ENCODE measurements at regions not wholly inside any gene's neighbourhood (a gene's known extent, or its start where the extent isn't known, plus 50 kb on each side); places are given as distances from the start of the nearest gene placed in this dataset.
A peak's percentile ranks its signal among the peaks of the same experiment; 100 is the strongest.
"Not testable (repeated sequence)": the region's sequence is repeated elsewhere in the genome, so short reads cannot be mapped to it uniquely, and the experiment has no call there.

DNA sequence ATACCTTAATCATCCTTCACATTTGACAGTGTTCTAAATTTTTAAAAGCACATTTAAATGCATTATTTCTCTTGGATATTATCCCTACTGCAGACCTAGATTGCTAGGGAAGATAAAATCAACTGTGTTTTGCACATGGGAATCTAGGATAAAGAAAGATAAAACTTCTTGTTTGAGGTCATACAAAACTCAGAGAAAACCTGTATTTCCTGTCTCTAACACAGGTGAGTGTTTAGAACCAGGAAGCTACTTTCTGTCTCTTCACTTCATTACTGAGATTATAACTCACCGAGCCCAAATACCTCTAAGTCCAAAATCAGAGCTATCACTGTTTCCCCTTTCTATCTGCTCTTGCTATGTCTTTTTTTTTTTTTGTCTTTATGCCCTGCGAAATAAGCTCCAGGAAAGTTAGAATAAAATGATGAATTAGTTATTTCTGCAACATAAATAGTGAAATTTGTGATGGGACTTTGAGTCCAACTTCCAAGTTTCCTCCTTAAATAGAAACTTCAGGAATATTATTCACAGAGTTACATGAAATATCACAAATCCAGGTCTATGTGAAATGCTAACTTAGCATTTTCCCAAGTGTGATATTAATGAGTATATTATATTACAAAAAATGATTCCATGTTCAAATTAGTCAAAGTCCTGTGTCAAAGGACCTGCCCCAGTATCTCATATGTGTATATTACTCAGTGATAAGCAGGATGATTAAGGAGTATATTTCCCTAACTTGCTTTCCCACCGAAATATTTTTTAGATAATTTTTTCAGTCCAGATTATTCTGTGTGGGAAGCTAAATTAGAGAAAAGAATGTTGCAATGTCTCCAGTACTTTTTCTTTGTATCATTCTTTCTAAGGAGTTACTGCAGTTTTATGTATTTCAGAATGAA, 226.4 kb downstream of the PLA2G4A start:
- no peak for DNase-seq (ENCODE audit: low spot score)
- no peak overlapping the region for H3K27ac ChIP-seq (ENCODE audit: poor library complexity, severe bottlenecking)

DNA sequence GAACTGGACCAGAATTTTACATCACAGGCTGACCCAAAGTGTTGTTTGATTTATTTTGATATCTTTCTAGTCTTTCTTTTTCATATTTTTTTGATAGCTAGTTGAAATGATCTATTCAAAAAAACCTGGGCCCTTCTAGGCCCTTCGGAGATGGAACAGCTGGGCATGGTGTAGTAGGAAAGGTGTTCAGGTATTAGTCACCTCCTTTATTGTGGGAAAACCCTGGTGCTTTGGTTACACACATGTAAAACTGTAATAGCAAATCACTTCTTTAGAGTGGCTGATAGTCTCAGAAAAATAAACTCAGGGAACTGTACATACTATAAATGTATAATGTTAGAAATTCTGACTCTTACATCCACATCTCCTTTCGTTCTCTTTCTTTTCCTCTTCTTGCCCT, 234.5 kb downstream of the PLA2G4A start:
- Histone ChIP-seq H3K36me3 (ENCODE audit: low read depth) (no peaks in the 10 kb centered on the region), H3K9me3 (ENCODE audit: severe bottlenecking) (no peaks in the 10 kb centered on the region), H3K4me1 (ENCODE audit: insufficient read depth, poor library complexity, severe bottlenecking) (no peaks in the 10 kb centered on the region), H3K4me3 (ENCODE audit: severe bottlenecking) (no peak overlapping the region), H3K27ac (ENCODE audit: poor library complexity, severe bottlenecking) (no peak overlapping the region), H3K27me3 (ENCODE audit: insufficient read depth, poor library complexity, severe bottlenecking) (no peaks in the 10 kb centered on the region)
- DNase-seq (ENCODE audit: low spot score) (no peak), ATAC-seq (ENCODE audit: low read depth) (no peak; the same call in 2 of the 3 replicates)
- TF ChIP-seq, protein P1, sequence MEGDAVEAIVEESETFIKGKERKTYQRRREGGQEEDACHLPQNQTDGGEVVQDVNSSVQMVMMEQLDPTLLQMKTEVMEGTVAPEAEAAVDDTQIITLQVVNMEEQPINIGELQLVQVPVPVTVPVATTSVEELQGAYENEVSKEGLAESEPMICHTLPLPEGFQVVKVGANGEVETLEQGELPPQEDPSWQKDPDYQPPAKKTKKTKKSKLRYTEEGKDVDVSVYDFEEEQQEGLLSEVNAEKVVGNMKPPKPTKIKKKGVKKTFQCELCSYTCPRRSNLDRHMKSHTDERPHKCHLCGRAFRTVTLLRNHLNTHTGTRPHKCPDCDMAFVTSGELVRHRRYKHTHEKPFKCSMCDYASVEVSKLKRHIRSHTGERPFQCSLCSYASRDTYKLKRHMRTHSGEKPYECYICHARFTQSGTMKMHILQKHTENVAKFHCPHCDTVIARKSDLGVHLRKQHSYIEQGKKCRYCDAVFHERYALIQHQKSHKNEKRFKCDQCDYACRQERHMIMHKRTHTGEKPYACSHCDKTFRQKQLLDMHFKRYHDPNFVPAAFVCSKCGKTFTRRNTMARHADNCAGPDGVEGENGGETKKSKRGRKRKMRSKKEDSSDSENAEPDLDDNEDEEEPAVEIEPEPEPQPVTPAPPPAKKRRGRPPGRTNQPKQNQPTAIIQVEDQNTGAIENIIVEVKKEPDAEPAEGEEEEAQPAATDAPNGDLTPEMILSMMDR (IDR thresholded peaks at IDR 0.05; ENCODE audit: poor library complexity, severe bottlenecking), result no peak

More for the DNA sequence above, 226.4 kb downstream of the PLA2G4A start:
- TF ChIP-seq, protein P1 (IDR thresholded peaks at IDR 0.05; ENCODE audit: poor library complexity, severe bottlenecking), result no peak
- no peaks in the 10 kb centered on the region for H3K4me1 ChIP-seq (ENCODE audit: insufficient read depth, poor library complexity, severe bottlenecking)
- H3K27me3 ChIP-seq (ENCODE audit: insufficient read depth, poor library complexity, severe bottlenecking), result no peaks in the 10 kb centered on the region
- H3K36me3 ChIP-seq (ENCODE audit: low read depth), result no peaks in the 10 kb centered on the region
- H3K9me3 ChIP-seq (ENCODE audit: severe bottlenecking), result no peaks in the 10 kb centered on the region
- no peak overlapping the region for H3K4me3 ChIP-seq (ENCODE audit: severe bottlenecking)
- no peak for ATAC-seq (ENCODE audit: low read depth)

DNA sequence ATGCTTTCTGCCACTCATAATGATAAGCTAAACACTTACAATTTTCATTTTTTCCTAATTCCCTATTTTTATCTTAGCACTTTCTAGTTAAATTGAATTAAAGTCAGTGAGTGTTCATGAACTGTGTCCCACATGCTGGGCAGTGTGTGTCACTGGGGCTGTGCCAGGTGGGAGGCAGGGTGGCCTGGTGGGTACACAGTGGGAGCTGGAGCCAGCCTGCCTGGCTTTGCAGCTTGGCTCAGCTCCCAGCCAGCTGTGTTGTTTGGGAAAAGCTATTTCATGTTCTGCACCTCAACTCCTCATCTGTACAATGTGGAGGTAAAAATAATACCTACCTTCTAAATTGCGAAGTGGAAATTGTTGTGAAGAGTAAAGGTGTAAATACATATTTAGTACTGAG, 238.4 kb downstream of the PLA2G4A start:
- no peaks in the 10 kb centered on the region for H3K4me1 ChIP-seq (ENCODE audit: insufficient read depth, poor library complexity, severe bottlenecking)
- ATAC-seq (ENCODE audit: low read depth), result no peak
- no peak for DNase-seq (ENCODE audit: low spot score)
- no peak overlapping the region for H3K4me3 ChIP-seq (ENCODE audit: severe bottlenecking)
- TF ChIP-seq, protein P1 (IDR thresholded peaks at IDR 0.05; ENCODE audit: poor library complexity, severe bottlenecking), result no peak
- H3K9me3 ChIP-seq (ENCODE audit: severe bottlenecking), result no peaks in the 10 kb centered on the region
- no peaks in the 10 kb centered on the region for H3K27me3 ChIP-seq (ENCODE audit: insufficient read depth, poor library complexity, severe bottlenecking)
- H3K36me3 ChIP-seq (ENCODE audit: low read depth), result no peaks in the 10 kb centered on the region
- H3K27ac ChIP-seq (ENCODE audit: poor library complexity, severe bottlenecking), result no peak overlapping the region

DNA sequence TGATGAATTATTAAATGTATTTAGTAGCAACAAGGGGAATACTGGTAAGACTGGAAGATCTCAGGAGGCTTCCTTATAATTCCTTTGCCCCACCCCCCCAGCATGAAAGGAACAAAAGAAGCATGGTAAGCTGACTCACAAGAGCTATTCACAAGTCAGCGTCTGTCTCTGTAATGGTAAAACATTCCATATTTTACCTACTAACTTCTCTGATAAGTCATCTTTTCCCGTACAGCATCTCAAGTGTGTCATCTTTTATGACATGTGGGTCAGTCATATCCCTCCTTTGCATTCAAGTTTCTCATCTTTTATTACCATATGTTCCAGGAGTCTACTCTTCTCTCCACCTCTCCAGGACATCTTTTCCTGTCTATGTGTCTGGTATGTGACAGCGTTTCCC, 241.3 kb downstream of the PLA2G4A start:
- no peak overlapping the region for H3K4me3 ChIP-seq (ENCODE audit: severe bottlenecking)
- H3K4me1 ChIP-seq (ENCODE audit: insufficient read depth, poor library complexity, severe bottlenecking), result no peaks in the 10 kb centered on the region
- H3K9me3 ChIP-seq (ENCODE audit: severe bottlenecking), result no peaks in the 10 kb centered on the region
- peak; percentile 78 for ATAC-seq (ENCODE audit: low read depth)
- TF ChIP-seq, protein P1 (IDR thresholded peaks at IDR 0.05; ENCODE audit: poor library complexity, severe bottlenecking), result no peak
- no peaks in the 10 kb centered on the region for H3K27me3 ChIP-seq (ENCODE audit: insufficient read depth, poor library complexity, severe bottlenecking)
- DNase-seq (ENCODE audit: low spot score), result no peak
- no peak overlapping the region for H3K27ac ChIP-seq (ENCODE audit: poor library complexity, severe bottlenecking)
- H3K36me3 ChIP-seq (ENCODE audit: low read depth), result no peaks in the 10 kb centered on the region

DNA sequence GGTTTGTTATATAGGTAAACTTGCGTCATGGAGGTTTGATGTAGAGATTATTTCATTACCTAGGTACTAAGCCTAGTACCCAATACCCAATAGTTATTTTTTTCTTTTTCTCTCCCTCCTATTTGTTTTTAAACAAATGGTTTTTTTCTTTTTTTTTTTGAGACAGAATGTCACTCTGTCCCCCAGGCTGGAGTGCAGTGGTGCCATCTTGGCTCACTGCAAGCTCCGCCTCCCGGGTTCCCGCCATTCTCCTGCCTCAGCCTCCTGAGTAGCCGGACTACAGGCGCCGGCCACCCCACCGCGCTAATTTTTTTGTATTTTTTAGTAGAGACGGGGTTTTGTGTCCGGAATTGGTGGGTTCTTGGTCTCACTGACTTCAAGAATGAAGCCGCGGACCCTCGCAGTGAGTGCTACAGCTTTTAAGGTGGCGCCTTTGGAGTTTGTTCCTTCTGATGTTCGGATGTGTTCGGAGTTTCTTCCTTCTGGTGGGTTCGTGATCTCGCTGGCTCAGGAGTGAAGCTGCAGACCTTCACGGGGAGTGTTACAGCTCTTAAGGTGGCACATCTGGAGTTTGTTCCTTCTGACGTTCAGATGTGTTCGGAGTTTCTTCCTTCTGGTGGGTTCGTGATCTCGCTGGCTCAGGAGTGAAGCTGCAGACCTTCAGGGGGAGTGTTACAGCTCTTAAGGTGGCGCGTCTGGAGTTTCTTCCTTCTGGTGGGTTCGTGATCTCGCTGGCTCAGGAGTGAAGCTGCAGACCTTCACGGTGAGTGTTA, 243.7 kb downstream of the PLA2G4A start:
- not testable (repeated sequence) for H3K4me1 ChIP-seq (ENCODE audit: insufficient read depth, poor library complexity, severe bottlenecking); H3K4me3 ChIP-seq (ENCODE audit: severe bottlenecking); H3K36me3 ChIP-seq (ENCODE audit: low read depth); H3K27ac ChIP-seq (ENCODE audit: poor library complexity, severe bottlenecking); H3K9me3 ChIP-seq (ENCODE audit: severe bottlenecking); H3K27me3 ChIP-seq (ENCODE audit: insufficient read depth, poor library complexity, severe bottlenecking); ATAC-seq (ENCODE audit: low read depth); DNase-seq (ENCODE audit: low spot score)

DNA sequence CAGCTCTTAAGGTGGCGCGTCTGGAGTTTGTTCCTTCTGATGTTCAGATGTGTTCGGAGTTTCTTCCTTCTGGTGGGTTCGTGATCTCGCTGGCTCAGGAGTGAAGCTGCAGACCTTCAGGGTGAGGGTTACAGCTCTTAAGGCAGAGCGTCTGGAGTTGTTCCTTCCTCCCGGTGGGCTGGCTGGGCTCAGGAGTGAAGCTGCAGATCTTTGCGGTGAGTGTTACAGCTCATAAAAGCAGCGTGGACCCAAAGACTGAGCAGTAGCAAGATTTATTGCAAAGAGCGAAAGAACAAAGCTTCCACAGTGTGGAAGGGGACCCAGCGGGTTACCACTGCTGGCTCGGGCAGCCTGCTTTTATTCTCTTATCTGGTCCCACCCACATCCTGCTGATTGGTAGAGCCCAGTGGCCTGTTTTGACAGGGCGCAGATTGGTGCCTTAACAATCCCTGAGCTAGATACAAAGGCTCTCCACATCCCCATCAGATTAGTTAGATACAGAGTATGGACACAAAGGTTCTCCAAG, 244.3 kb downstream of the PLA2G4A start:
- not testable (repeated sequence) for H3K27ac ChIP-seq (ENCODE audit: poor library complexity, severe bottlenecking); ATAC-seq (ENCODE audit: low read depth); DNase-seq (ENCODE audit: low spot score)

DNA sequence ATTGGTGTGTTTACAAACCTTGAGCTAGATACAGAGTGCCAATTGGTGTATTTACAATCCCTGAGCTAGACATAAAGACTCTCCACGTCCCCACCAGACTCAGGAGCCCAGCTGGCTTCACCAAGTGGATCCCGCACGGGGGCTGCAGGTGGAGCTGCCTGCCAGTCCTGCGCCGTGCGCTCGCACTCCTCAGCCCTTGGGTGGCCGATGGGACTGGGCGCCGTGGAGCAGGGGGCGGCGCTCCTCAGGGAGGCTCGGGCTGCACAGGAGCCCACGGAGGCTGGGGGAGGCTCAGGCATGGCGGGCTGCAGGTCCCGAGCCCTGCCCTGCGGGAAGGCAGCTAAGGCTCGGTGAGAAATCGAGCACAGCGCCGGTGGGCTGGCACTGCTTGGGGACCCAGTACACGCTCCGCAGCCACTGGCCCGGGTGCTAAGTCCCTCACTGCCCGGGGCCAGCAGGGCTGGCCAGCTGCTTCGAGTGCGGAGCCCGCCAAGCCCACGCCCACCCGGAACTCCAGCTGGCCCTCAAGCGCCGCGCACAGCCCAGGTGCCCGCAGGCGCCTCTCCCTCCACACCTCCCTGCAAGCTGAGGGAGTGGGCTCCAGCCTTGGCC, 245.0 kb downstream of the PLA2G4A start:
- not testable (repeated sequence) for H3K4me3 ChIP-seq (ENCODE audit: severe bottlenecking); H3K36me3 ChIP-seq (ENCODE audit: low read depth); H3K27ac ChIP-seq (ENCODE audit: poor library complexity, severe bottlenecking); H3K4me1 ChIP-seq (ENCODE audit: insufficient read depth, poor library complexity, severe bottlenecking); ATAC-seq (ENCODE audit: low read depth); H3K27me3 ChIP-seq (ENCODE audit: insufficient read depth, poor library complexity, severe bottlenecking); DNase-seq (ENCODE audit: low spot score); H3K9me3 ChIP-seq (ENCODE audit: severe bottlenecking)

More for the DNA sequence above, 244.3 kb downstream of the PLA2G4A start:
- H3K4me3 ChIP-seq (ENCODE audit: severe bottlenecking); H3K4me1 ChIP-seq (ENCODE audit: insufficient read depth, poor library complexity, severe bottlenecking); H3K9me3 ChIP-seq (ENCODE audit: severe bottlenecking); H3K27me3 ChIP-seq (ENCODE audit: insufficient read depth, poor library complexity, severe bottlenecking); H3K36me3 ChIP-seq (ENCODE audit: low read depth): not testable (repeated sequence)
